ENCODE measurements at regions not wholly inside any gene's neighbourhood (a gene's known extent, or its start where the extent isn't known, plus 50 kb on each side); places are given as distances from the start of the nearest gene placed in this dataset.
A peak's percentile ranks its signal among the peaks of the same experiment; 100 is the strongest.

DNA sequence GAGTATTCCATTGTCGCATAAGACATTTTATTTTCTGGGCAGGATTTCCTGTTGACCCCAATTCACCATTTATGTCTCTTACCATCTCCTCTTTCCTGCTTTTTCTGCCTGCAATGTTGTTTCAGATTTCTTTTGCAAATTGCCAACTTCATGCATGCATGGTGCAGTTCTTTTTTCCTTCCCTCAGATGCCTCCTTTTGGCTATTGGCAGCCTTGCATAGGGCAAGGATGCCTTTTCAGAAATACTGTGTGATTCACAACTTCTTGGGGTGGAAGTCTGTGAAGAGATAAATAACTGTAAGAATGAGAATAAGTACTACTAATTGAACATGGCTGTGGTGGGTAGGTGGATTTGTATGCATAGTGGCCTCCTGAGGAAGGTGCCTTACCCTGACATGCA is 116.7 kb downstream of the SOX4 start:
- TF ChIP-seq, protein P1, sequence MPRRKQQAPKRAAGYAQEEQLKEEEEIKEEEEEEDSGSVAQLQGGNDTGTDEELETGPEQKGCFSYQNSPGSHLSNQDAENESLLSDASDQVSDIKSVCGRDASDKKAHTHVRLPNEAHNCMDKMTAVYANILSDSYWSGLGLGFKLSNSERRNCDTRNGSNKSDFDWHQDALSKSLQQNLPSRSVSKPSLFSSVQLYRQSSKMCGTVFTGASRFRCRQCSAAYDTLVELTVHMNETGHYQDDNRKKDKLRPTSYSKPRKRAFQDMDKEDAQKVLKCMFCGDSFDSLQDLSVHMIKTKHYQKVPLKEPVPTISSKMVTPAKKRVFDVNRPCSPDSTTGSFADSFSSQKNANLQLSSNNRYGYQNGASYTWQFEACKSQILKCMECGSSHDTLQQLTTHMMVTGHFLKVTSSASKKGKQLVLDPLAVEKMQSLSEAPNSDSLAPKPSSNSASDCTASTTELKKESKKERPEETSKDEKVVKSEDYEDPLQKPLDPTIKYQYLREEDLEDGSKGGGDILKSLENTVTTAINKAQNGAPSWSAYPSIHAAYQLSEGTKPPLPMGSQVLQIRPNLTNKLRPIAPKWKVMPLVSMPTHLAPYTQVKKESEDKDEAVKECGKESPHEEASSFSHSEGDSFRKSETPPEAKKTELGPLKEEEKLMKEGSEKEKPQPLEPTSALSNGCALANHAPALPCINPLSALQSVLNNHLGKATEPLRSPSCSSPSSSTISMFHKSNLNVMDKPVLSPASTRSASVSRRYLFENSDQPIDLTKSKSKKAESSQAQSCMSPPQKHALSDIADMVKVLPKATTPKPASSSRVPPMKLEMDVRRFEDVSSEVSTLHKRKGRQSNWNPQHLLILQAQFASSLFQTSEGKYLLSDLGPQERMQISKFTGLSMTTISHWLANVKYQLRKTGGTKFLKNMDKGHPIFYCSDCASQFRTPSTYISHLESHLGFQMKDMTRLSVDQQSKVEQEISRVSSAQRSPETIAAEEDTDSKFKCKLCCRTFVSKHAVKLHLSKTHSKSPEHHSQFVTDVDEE (CRISPR knock-in tag; IDR thresholded peaks at IDR 0.05) = no peak
- peak; percentile 26; the same call in 1 of the 3 replicates for ATAC-seq

DNA sequence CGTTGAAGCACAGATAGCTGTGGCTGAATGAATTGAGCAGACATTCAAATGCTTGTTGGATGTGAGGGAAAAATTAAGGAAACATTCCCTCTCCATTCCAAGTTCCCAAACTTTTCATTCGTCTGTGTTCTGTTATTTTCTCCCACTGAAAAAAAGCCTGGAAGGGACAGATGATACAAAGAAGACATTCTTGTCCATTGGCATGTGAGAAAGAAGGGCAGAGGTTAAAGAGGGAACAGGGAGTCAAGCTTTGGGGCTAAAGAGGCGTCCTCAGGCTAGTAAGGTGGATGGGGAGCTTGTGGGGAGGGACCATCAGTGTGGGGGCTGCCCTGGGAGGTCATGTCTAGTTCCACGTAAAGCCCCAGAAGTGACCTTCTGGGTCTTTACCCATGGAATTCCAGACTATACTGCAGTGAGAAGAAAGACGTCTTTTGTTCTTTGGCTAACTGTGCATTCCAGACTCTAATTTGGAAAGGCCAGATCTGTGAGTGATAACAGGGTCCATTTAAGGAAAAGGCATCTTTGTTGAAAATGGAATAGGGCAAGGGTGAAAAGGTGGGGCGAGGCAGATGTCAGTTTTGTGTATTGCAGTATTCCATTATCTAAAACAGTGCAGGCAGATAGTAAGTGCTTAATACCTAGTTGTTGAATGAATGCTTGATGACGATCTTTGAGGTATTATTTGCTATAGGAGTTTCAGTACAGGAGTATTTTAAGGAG is 117.5 kb downstream of the SOX4 start:
- TF ChIP-seq SNAI2 (CRISPR knock-in tag; IDR thresholded peaks at IDR 0.05) (no peak), ZC3H10 (CRISPR knock-in tag; IDR thresholded peaks at IDR 0.05) (no peak), ARNTL (CRISPR knock-in tag; IDR thresholded peaks at IDR 0.05; ENCODE audit: borderline replicate concordance, low read depth) (no peak), ZNF8 (CRISPR knock-in tag; IDR thresholded peaks at IDR 0.05) (no peak), RARB (CRISPR knock-in tag; IDR thresholded peaks at IDR 0.05) (no peak), TOX (CRISPR knock-in tag; IDR thresholded peaks at IDR 0.05; ENCODE audit: borderline replicate concordance) (no peak), ISL1 (CRISPR knock-in tag; IDR thresholded peaks at IDR 0.05) (peak; percentile 66), ZFP3 (CRISPR knock-in tag; IDR thresholded peaks at IDR 0.05) (peak; percentile 60; the same call in 1 of the 2 replicates), ZNF70 (CRISPR knock-in tag; IDR thresholded peaks at IDR 0.05) (no peak), PPARA (CRISPR knock-in tag; IDR thresholded peaks at IDR 0.05; ENCODE audit: borderline replicate concordance) (no peak), TCF4 (CRISPR knock-in tag; IDR thresholded peaks at IDR 0.05; ENCODE audit: borderline replicate concordance) (no peak)
- TF ChIP-seq, protein P2, sequence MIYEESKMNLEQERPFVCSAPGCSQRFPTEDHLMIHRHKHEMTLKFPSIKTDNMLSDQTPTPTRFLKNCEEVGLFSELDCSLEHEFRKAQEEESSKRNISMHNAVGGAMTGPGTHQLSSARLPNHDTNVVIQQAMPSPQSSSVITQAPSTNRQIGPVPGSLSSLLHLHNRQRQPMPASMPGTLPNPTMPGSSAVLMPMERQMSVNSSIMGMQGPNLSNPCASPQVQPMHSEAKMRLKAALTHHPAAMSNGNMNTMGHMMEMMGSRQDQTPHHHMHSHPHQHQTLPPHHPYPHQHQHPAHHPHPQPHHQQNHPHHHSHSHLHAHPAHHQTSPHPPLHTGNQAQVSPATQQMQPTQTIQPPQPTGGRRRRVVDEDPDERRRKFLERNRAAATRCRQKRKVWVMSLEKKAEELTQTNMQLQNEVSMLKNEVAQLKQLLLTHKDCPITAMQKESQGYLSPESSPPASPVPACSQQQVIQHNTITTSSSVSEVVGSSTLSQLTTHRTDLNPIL (CRISPR knock-in tag; IDR thresholded peaks at IDR 0.05; ENCODE audit: low read depth) = peak; percentile 55; the same call in 1 of the 2 replicates
- TF ChIP-seq, protein P1 (CRISPR knock-in tag; IDR thresholded peaks at IDR 0.05) = no peak
- TF ChIP-seq, protein P3, sequence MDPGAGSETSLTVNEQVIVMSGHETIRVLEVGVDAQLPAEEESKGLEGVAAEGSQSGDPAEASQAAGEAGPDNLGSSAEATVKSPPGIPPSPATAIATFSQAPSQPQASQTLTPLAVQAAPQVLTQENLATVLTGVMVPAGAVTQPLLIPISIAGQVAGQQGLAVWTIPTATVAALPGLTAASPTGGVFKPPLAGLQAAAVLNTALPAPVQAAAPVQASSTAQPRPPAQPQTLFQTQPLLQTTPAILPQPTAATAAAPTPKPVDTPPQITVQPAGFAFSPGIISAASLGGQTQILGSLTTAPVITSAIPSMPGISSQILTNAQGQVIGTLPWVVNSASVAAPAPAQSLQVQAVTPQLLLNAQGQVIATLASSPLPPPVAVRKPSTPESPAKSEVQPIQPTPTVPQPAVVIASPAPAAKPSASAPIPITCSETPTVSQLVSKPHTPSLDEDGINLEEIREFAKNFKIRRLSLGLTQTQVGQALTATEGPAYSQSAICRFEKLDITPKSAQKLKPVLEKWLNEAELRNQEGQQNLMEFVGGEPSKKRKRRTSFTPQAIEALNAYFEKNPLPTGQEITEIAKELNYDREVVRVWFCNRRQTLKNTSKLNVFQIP (CRISPR knock-in tag; IDR thresholded peaks at IDR 0.05; ENCODE audit: borderline replicate concordance, low read depth) = no peak
- ATAC-seq = peak; percentile 18; the same call in 1 of the 3 replicates

DNA sequence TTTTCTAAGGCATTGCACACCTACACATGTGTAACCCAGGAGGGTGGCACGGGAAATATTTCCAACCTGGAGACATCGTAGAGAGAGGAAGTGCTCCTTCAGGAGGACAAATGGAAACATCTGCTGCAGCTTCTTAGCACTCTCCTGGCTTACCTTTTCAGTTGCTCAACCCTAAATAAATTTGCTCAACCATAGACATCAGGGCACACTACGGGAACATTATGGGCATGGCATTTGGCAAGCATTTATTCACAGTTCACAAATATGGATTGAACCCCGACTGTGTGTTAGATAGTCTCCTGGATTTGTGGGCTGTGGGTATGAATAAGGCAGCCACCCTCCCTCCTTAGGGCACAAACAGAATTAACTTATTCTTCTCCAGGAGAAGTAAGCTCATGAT is 118.7 kb downstream of the SOX4 start:
- ATAC-seq = no peak
- TF ChIP-seq ARNTL (CRISPR knock-in tag; IDR thresholded peaks at IDR 0.05; ENCODE audit: borderline replicate concordance, low read depth) (no peak), PPARA (CRISPR knock-in tag; IDR thresholded peaks at IDR 0.05; ENCODE audit: borderline replicate concordance) (no peak), ZNF8 (CRISPR knock-in tag; IDR thresholded peaks at IDR 0.05) (no peak), ZFP30 (CRISPR knock-in tag; IDR thresholded peaks at IDR 0.05) (no peak), TCF4 (CRISPR knock-in tag; IDR thresholded peaks at IDR 0.05; ENCODE audit: borderline replicate concordance) (no peak), ESRRG (CRISPR knock-in tag; IDR thresholded peaks at IDR 0.05) (no peak)

DNA sequence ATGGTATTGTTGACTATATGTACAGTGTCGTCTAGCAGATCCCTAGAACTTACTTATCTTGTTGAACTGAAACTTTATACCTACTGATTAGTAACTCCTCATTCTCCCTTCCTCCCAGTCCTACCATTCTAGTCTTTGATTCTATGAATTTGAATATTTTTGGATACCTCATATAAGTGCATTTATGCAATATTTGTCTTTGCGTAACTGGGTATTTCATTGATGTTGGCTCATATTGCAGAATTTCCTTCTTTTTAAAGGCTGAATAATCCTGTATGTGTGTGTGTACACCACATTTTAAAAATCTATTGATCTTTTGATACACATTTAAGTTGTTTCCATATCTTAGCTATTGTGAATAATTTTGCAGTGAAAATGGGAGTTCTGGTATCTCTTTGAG is 119.9 kb downstream of the SOX4 start:
- TF ChIP-seq ZNF8 (CRISPR knock-in tag; IDR thresholded peaks at IDR 0.05) = no peak
- TF ChIP-seq GLIS3 (CRISPR knock-in tag; IDR thresholded peaks at IDR 0.05) = no peak
- TF ChIP-seq, protein P4, sequence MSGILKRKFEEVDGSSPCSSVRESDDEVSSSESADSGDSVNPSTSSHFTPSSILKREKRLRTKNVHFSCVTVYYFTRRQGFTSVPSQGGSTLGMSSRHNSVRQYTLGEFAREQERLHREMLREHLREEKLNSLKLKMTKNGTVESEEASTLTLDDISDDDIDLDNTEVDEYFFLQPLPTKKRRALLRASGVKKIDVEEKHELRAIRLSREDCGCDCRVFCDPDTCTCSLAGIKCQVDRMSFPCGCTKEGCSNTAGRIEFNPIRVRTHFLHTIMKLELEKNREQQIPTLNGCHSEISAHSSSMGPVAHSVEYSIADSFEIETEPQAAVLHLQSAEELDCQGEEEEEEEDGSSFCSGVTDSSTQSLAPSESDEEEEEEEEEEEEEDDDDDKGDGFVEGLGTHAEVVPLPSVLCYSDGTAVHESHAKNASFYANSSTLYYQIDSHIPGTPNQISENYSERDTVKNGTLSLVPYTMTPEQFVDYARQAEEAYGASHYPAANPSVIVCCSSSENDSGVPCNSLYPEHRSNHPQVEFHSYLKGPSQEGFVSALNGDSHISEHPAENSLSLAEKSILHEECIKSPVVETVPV (CRISPR knock-in tag; IDR thresholded peaks at IDR 0.05) = no peak
- no peak for TF ChIP-seq CSDC2 (CRISPR knock-in tag; IDR thresholded peaks at IDR 0.05)
- TF ChIP-seq ESRRG (CRISPR knock-in tag; IDR thresholded peaks at IDR 0.05) = no peak
- TF ChIP-seq, protein P1 (CRISPR knock-in tag; IDR thresholded peaks at IDR 0.05) = no peak
- no peak for TF ChIP-seq ZC3H10 (CRISPR knock-in tag; IDR thresholded peaks at IDR 0.05)
- no peak for TF ChIP-seq ARNTL (CRISPR knock-in tag; IDR thresholded peaks at IDR 0.05; ENCODE audit: borderline replicate concordance, low read depth)
- TF ChIP-seq ZFP3 (CRISPR knock-in tag; IDR thresholded peaks at IDR 0.05) = no peak
- no peak for ATAC-seq
